Activated naive CD8-positive, alpha-beta T cell treated with anti-CD3 and anti-CD28 coated beads for 36 hours (primary cell): ENCODE measurements at regions not wholly inside any gene's neighbourhood (a gene's known extent, or its start where the extent isn't known, plus 50 kb on each side); places are given as distances from the start of the nearest gene placed in this dataset.
"Not testable (repeated sequence)": the region's sequence is repeated elsewhere in the genome, so short reads cannot be mapped to it uniquely, and the experiment has no call there.

Source experiments
- DNase-seq: peaks from one replicate; pipeline ENCODE4 v3.0.0; 2021
- H3K27ac Mint-ChIP-seq: one replicate; pipeline ENCODE4 v1.8.0; 2022; ENCODE audit warnings: mild to moderate bottlenecking, moderate library complexity, mixed read lengths
- H3K27me3 Mint-ChIP-seq: one replicate; pipeline ENCODE4 v1.8.0; 2022; ENCODE audit warnings: mild to moderate bottlenecking, mixed read lengths
- H3K36me3 Mint-ChIP-seq: one replicate; pipeline ENCODE4 v1.8.0; 2021; ENCODE audit warnings: mild to moderate bottlenecking, mixed read lengths
- H3K4me1 Mint-ChIP-seq: one replicate; pipeline ENCODE4 v1.8.0; 2021; ENCODE audit warnings: mixed read lengths
- H3K4me3 Mint-ChIP-seq: one replicate; pipeline ENCODE4 v1.8.0; 2022; ENCODE audit warnings: mild to moderate bottlenecking, moderate library complexity, mixed read lengths
- H3K9me3 Mint-ChIP-seq: one replicate; pipeline ENCODE4 v1.8.0; 2022; ENCODE audit warnings: mixed read lengths

GRCh38 chr17:33574942-33575445 is 281.9 kb upstream of the ASIC2 start:
- Mint-ChIP-seq H3K27me3 (peaks cover 5% of the 10 kb centered on the region), H3K36me3 (no peaks in the 10 kb centered on the region), H3K4me1 (no peaks in the 10 kb centered on the region), H3K4me3 (no peak overlapping the region), H3K27ac (no peak overlapping the region), H3K9me3 (no peaks in the 10 kb centered on the region)
- DNase-seq = no peak

GRCh38 chr17:33579740-33580139 is 286.6 kb upstream of the ASIC2 start:
- H3K36me3 Mint-ChIP-seq = not testable (repeated sequence)

DNA sequence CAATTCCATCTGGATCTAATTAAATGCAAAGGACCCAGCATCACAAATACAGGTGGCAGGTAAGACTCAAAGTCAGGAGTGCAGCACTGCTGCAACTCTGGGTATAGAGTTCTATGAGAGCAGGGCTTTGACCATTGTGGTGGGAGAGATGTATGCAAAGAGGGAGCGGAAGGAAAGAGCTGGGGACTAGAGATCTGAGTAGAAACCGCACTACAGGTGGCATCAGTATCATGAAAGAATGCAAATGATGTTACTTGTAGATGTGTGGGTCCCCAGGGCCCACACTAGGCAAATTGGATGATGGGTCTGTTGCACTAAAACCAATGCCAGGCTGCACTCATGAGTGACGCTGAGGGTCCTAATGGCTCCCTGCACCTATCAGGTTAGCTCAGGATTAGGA is 287.1 kb upstream of the ASIC2 start:
- Mint-ChIP-seq H3K27me3 (peaks cover 5% of the 10 kb centered on the region), H3K4me1 (no peaks in the 10 kb centered on the region), H3K27ac (no peak overlapping the region), H3K9me3 (no peaks in the 10 kb centered on the region), H3K36me3 (no peaks in the 10 kb centered on the region), H3K4me3 (no peak overlapping the region)
- DNase-seq = no peak

More at GRCh38 chr17:33579740-33580139, 286.6 kb upstream of the ASIC2 start:
- not testable (repeated sequence) for DNase-seq, H3K4me1 Mint-ChIP-seq, H3K27me3 Mint-ChIP-seq, H3K9me3 Mint-ChIP-seq, H3K27ac Mint-ChIP-seq, H3K4me3 Mint-ChIP-seq

- no peaks in the 10 kb centered on the region for H3K4me1 Mint-ChIP-seq
- H3K27ac Mint-ChIP-seq = no peak overlapping the region
- DNase-seq = no peak
- H3K36me3 Mint-ChIP-seq = no peaks in the 10 kb centered on the region
- H3K4me3 Mint-ChIP-seq = no peak overlapping the region
- H3K27me3 Mint-ChIP-seq = peaks cover 11% of the 10 kb centered on the region
- H3K9me3 Mint-ChIP-seq = no peaks in the 10 kb centered on the region
Measured at GRCh38 chr17:33582661-33583060, 289.6 kb upstream of the ASIC2 start.

DNA sequence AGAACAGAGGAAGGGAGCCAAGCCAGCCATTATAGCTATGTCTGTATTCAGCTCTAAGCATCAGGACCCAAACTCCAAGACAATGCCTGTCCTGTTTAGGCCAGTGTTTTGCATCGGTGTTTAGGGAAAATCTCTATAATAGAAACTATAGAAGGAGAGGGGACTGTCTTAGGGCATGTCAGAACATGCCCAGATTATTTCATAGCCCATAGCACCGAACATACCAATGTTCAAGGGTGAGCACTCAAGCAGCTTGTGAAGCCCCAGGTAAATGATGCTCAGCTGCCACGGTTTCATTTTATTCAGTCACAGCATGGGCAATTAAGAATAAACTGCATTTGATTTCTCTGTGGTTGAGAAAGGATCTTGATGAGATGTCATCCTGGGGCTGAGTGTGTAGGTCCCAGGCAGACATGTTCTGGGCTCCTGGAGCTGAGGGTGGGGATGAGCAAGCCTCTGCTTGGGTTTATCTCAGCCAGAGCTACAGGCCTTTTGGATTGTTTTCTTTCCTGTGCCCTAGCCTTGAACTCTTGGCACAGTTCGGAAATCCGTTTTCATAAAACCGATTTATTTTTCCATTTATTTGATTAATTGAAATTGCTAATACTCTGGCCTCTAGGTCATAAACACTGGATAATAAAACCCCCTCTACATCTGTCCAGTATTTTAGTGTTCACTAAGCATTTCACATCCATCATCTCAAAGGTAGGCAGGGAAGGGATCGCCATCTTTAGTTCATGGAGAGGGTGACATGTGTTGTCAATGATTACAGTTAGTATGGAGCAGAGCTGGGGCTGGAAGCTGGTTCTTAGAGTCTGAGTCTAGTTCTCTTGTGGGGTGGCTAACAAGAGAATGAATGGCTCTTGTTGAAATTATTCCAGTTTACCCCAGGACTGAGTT is 290.7 kb upstream of the ASIC2 start:
- DNase-seq = no peak
- no peak overlapping the region for H3K27ac Mint-ChIP-seq
- H3K27me3 Mint-ChIP-seq = peaks cover 11% of the 10 kb centered on the region
- no peak overlapping the region for H3K4me3 Mint-ChIP-seq
- no peaks in the 10 kb centered on the region for H3K4me1 Mint-ChIP-seq
- no peaks in the 10 kb centered on the region for H3K9me3 Mint-ChIP-seq
- H3K36me3 Mint-ChIP-seq = no peaks in the 10 kb centered on the region

DNA sequence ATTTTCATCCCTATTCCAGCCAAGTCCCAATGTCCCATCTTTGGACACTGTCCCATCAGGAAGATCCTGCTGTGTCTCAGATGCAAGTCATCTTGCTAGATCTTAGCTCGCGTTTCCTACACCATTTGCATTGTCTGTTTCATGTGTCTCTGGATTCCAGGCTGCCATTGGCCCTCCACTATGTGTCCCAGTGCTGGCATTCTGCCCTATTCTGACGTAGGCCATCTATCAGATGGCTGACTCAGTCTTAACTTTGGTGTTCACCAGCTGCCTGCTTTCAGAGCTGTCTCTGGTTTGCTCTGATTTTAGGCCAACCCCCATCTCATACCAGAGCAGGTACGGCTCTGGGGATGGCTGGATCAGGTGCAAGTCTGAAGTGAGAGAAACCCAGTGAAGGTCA is 300.9 kb upstream of the ASIC2 start:
- Mint-ChIP-seq H3K4me3 (no peak overlapping the region), H3K4me1 (no peaks in the 10 kb centered on the region), H3K27me3 (peaks cover 13% of the 10 kb centered on the region), H3K36me3 (no peaks in the 10 kb centered on the region), H3K27ac (no peak overlapping the region), H3K9me3 (no peaks in the 10 kb centered on the region)
- DNase-seq = no peak

DNA sequence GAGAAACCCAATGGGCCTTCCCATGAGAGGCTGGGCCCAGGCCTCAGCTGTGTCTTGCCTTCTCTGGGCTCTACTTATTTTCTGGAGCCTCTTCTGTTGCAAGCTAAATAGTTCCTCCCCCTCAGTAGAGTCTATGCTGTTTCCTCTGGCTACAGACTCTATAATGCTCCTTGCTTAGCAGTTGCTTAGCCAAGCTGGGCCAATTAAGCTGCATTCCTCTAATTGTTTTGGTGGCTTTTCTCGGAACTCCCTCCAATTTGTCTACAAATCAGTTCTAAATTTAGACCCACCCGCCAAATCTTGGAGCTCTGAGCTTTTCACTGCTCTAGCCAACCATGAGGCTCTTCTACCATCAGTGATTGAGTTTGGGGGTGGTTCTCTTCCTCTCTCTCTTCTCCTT is 302.7 kb upstream of the ASIC2 start:
- H3K4me3 Mint-ChIP-seq = no peak overlapping the region
- DNase-seq = no peak
- no peaks in the 10 kb centered on the region for H3K36me3 Mint-ChIP-seq
- H3K27me3 Mint-ChIP-seq = peaks cover 13% of the 10 kb centered on the region
- no peak overlapping the region for H3K27ac Mint-ChIP-seq
- H3K9me3 Mint-ChIP-seq = no peaks in the 10 kb centered on the region
- H3K4me1 Mint-ChIP-seq = no peaks in the 10 kb centered on the region

- Mint-ChIP-seq H3K4me3 (no peak overlapping the region), H3K9me3 (no peaks in the 10 kb centered on the region), H3K27me3 (peaks cover 6% of the 10 kb centered on the region), H3K36me3 (no peaks in the 10 kb centered on the region), H3K27ac (no peak overlapping the region), H3K4me1 (no peaks in the 10 kb centered on the region)
- DNase-seq = no peak
Measured at GRCh38 chr17:33596899-33597298, 303.8 kb upstream of the ASIC2 start.

DNA sequence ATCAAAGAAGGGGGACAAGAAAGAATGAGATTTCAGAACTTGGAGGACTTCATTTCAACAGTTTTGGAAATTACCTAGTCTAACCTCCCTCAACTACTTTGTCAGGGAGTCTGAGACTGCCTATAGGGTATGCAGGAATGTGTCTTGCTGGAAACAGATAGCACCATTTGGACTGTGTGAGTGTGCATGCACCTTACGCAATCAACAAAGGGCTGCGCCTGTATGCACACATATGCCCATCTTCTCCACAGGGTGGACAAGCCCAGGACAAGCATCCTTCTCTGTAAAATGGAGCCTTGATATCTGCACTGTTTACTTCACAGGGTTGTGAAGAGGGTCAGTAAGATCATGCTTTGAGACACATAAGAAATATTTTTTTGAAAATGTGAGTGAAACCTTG is 305.7 kb upstream of the ASIC2 start:
- DNase-seq = no peak
- no peaks in the 10 kb centered on the region for H3K36me3 Mint-ChIP-seq
- H3K4me3 Mint-ChIP-seq = no peak overlapping the region
- H3K27me3 Mint-ChIP-seq = peaks cover 5% of the 10 kb centered on the region
- H3K27ac Mint-ChIP-seq = no peak overlapping the region
- H3K4me1 Mint-ChIP-seq = no peaks in the 10 kb centered on the region
- no peaks in the 10 kb centered on the region for H3K9me3 Mint-ChIP-seq

DNA sequence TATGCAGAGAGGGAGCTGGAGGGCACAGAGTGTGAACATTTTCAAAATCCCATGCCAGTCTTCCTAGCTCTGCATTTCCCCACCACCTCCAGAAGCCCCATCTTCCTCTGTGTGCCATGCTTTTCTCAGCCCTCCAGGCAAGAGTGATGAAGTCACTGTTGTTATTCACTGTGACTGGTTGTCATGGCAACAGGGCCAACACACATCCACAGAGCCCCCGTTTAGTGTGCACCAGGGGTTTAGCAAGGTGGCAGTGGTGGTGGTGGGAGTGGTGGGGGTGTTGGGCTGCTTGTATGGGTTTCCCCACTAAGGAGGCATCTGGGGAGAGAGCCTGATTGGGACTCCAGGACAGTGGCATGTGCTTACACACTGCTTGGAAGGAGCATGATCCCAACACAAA is 309.9 kb upstream of the ASIC2 start:
- Mint-ChIP-seq H3K4me3 (no peak overlapping the region), H3K9me3 (no peaks in the 10 kb centered on the region), H3K4me1 (no peaks in the 10 kb centered on the region), H3K27me3 (peaks cover 5% of the 10 kb centered on the region), H3K27ac (no peak overlapping the region), H3K36me3 (no peaks in the 10 kb centered on the region)
- no peak for DNase-seq

- Mint-ChIP-seq H3K4me1 (no peaks in the 10 kb centered on the region), H3K36me3 (no peaks in the 10 kb centered on the region), H3K27me3 (peaks cover 5% of the 10 kb centered on the region), H3K9me3 (no peaks in the 10 kb centered on the region), H3K4me3 (no peak overlapping the region), H3K27ac (no peak overlapping the region)
- DNase-seq = no peak
Measured at GRCh38 chr17:33603789-33604188, 310.7 kb upstream of the ASIC2 start.

DNA sequence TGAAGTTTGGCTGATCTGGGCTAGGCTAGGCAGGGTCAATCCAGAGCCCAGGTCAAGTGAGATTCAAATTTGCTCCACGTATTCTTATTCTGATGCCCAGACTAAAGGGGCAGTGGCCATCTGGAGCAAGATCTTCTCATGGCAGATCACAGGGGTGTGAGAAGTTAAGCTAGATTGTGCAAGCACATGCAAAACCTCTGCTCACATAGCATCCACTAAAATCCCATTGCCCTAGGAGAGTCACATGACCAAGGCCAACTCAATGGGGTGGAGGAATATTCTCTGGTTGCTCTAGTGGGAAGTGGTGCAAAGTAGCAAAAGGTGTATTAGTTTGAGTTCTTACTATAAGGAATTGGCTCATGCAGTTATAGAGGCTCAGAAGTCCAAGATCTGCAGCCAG is 318.4 kb upstream of the ASIC2 start:
- DNase-seq = no peak
- Mint-ChIP-seq H3K27ac (no peak overlapping the region), H3K4me3 (no peak overlapping the region), H3K27me3 (peaks cover 7% of the 10 kb centered on the region), H3K9me3 (no peaks in the 10 kb centered on the region), H3K4me1 (no peaks in the 10 kb centered on the region), H3K36me3 (no peaks in the 10 kb centered on the region)

GRCh38 chr17:33615861-33616260 is 322.8 kb upstream of the ASIC2 start:
- Mint-ChIP-seq H3K9me3 (no peaks in the 10 kb centered on the region), H3K4me3 (no peak overlapping the region), H3K27ac (no peak overlapping the region), H3K4me1 (no peaks in the 10 kb centered on the region), H3K36me3 (no peaks in the 10 kb centered on the region), H3K27me3 (peaks cover 8% of the 10 kb centered on the region)
- no peak for DNase-seq

DNA sequence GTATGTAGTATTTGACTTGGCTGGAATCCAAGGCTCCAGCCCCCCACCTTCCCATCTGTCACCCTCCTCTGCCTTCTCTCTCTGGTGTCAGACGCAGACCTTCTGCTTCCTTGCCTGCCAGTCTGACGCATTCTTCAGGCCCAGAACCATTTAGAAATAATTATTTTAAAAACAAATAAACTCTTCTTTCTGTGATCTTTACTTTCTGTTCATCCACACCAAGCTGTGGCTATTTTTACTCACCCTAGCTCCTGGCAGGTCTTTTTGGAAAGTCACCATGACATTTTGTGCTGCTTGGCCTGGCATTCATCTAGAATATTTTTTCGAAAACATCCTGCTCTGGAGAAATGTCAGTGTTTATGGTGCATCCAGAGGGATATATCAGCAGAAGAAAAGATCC is 330.7 kb upstream of the ASIC2 start:
- no peaks in the 10 kb centered on the region for H3K36me3 Mint-ChIP-seq
- no peak overlapping the region for H3K4me3 Mint-ChIP-seq
- no peaks in the 10 kb centered on the region for H3K4me1 Mint-ChIP-seq
- no peaks in the 10 kb centered on the region for H3K9me3 Mint-ChIP-seq
- no peak overlapping the region for H3K27ac Mint-ChIP-seq
- no peak for DNase-seq
- peaks cover 3% of the 10 kb centered on the region for H3K27me3 Mint-ChIP-seq

DNA sequence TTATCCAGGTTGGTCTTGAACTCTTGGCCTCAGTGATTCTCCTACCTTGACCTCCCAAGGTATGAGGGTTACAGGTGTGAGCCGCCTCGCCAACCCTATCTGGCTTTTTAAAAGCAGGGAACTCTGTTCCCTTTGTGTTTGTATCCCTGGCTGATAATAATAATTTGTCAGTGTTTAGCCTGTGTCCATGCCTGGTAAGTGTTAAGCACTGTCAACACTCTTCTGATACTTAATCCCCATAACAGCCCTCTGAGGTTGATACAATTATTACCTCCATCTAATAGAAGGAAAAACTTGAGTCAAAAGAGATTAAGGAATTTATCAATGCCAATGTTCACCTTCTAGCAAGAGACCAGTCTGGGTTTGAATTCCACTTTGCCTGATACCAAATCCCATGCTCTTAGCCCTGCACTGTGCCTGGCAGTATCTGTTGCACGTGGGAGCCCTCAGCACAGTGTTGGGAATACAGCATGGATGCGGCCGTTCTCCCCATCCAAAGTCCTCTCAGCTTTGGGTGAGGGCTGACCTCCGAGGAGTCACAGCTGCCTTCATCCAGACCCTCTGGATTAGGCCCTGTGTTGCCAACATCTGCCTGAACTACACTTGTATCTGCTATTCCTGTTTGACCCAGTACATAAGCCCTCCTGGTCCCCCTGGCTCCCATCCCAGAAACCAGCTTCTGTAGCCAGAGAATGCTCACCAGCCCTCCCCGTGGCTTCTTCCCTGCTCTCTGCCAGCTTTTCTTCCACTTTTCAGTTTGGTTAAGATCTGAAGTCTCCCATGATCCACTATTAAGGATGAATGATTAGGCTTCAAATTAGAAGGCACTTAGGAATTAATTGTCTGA is 335.6 kb upstream of the ASIC2 start:
- Mint-ChIP-seq H3K4me3 (no peak overlapping the region), H3K27me3 (peaks cover 10% of the 10 kb centered on the region), H3K36me3 (no peaks in the 10 kb centered on the region), H3K4me1 (no peaks in the 10 kb centered on the region), H3K9me3 (peaks cover 7% of the 10 kb centered on the region), H3K27ac (no peak overlapping the region)
- DNase-seq = no peak
